Sigmoid colon (tissue), 4 donors: ENCODE measurements at regions not wholly inside any gene's neighbourhood (a gene's known extent, or its start where the extent isn't known, plus 50 kb on each side); places are given as distances from the start of the nearest gene placed in this dataset.

ENCODE experiments used
- POLR2A ChIP-seq, 2 donors: fragments of 450-650 bp; IDR thresholded peaks; one replicate each; pipeline ENCODE4 v1.6.1; 2016; ENCODE audit warnings: antibody characterized with exemption in 2 of 2, mild to moderate bottlenecking in 2 of 2, moderate library complexity in 2 of 2
- POLR2AphosphoS5 ChIP-seq, 4 donors: sonication (generic); formaldehyde crosslinking; IDR thresholded peaks; one replicate each; pipeline ENCODE4 v1.6.1; 2017; ENCODE audit warnings: antibody characterized with exemption in 4 of 4

DNA sequence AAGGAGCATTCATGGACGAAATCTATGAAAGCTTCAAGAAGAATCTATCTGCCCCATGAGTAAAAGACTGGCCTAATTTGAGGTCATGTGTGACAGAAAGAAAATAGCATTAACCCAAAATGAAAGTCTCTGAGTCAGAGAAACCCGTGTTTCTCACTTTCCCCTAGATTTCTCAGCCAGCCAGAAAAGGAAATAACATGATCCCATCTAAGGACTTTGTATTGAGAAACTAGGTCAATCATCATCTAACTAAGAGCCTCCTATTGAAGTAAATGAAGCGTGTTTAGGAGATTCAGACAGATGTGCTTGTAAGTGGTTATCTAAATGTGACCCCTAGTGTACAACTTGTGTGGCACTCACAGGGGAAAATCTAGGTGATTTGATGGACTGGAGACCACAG is 77.3 kb upstream of the ZNF366 start:
- no peak for TF ChIP-seq POLR2A (IDR thresholded peaks at IDR 0.05)
- TF ChIP-seq POLR2AphosphoS5 (IDR thresholded peaks at IDR 0.05) = no peak
